DMS153 treated with DMSO at 0.1 percent for 48 hours (cell line): ENCODE measurements at regions not wholly inside any gene's neighbourhood (a gene's known extent, or its start where the extent isn't known, plus 50 kb on each side); places are given as distances from the start of the nearest gene placed in this dataset.

Experiments used
- DNase-seq: peaks from one replicate; lab custom pipeline; 2025; ENCODE audit not compliant: unreplicated experiment; lab: John Stamatoyannopoulos, UW

- no peak for DNase-seq
These were observed 70.4 kb upstream of the CDH19 start for GRCh38 chr18:66674286-66674685.

GRCh38 chr18:66668706-66669105 is 64.8 kb upstream of the CDH19 start:
- DNase-seq, result no peak

GRCh38 chr18:66662632-66663031 is 58.7 kb upstream of the CDH19 start:
- no peak for DNase-seq

- DNase-seq, result no peak
These were observed 51.5 kb upstream of the CDH19 start for GRCh38 chr18:66655407-66655806.
